SHP77 (cell line): ENCODE measurements at regions not wholly inside any gene's neighbourhood (a gene's known extent, or its start where the extent isn't known, plus 50 kb on each side); places are given as distances from the start of the nearest gene placed in this dataset.
"Not testable (repeated sequence)": the region's sequence is repeated elsewhere in the genome, so short reads cannot be mapped to it uniquely, and the experiment has no call there.

Source experiments
- DNase-seq, 2 experiments: peaks; one replicate each; lab custom pipeline; 2025; lab: John Stamatoyannopoulos, UW

DNA sequence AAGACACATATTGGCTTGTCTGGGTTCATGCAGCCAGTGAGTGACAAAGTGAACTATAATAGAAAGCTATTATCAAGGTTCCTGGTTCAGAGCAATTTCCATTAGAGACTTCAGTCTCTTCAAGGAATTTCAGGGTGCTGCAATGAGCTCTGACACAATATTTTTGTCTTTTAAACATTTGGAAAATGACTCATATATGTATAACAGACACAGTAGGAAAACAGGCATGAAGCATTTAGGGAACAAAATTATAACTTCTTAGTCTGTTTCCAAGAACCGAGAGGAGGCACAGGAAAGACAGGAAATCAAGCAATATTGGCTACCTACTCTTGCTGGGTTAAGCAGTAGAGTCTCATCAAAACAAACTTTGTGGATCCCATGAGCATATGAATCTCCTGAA, 170.4 kb downstream of the PTPRC start:
- no peak for DNase-seq

DNA sequence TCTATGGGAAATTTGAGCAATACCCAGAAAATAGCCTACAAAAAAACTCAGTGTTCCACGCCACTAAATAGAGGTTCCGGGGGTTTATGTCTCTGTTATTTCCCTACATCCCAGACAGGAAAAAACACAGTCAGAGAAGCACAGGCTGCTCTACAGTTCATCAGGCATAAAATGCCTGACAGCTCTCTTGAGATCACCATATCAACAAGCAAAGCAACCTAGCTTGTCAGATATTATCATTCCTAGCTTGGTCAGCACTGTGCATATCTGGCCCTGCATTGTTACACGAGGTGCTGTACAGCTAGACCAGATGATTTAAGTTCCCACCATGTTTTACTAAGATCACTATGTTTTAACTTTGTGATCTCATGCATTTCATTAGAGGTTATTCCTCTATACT, 172.6 kb downstream of the PTPRC start:
- no peak for DNase-seq

DNA sequence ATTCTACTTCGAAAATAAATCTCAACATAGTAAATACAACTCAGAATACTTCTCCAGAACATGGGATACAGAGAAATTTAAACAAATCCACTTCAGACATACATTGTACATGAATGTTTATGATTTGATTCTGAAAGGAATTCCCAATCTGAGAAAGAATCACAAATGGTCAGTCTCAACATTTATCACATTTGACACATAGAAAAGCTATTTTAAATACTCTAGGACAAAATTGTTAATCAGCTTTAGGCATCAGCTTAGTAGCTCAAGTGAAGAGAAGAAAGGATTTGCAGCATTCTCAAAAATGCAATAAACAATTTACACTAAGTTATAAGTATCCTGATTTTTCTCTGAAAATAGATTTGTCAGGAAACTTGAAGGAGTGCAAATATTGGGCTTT, 184.8 kb downstream of the PTPRC start:
- DNase-seq = no peak

DNA sequence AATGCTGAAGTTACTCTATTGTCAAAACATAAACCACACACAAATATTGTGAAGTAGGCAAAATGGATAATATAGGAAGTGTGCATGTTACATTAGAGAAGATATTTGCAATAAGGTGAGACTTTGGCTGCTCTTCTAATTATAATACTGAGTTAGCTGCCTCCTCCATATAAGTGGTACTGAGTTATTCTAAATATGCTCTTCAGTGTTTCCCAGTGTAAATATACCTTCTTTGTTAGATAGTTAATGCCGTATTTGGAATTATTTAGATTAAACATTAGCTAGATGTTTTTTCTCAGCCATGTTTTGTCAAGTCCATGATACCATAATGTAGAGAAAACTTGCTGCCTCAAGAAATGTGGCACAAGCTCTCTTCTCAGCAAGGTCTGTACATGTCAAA, 186.4 kb downstream of the PTPRC start:
- DNase-seq = no peak

DNA sequence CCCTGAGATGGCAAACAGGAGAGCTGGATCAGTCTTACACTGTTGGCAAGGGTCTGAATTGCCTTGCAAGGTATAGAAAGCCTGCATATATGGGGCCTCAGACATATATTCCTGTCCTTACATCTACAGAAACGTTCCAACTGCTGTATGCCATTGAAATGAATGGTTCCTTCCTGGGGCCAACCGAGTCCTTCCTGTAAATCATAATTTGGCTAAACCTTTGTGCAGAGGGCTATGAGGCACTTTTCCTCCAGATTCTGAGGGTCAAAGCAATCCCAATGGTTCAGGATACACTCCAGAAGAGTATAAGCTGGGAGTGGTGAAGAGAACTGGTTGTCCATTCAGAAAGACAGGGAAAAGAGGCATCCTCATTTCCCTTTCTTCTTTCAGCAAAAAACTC, 190.5 kb downstream of the PTPRC start:
- DNase-seq = no peak

DNA sequence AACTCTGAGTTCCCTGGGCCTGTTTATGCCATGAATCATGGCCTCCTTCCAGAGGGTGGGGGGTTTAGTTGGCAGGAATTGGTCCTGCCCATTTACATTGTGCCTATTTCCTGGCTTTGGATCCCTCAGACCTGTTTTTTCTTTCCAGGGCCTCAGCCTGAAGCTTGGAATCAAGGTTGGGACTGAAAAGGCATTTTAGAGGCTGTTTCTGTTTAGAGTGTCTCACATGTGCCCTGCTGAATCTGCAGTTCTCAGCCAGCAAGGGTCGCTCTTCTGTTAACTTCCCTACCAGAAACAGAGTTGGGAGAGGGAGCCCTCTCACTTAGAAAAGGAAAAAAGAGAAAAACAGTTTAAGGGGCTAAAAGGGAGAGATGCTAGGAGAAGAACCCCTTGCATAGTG, 191.1 kb downstream of the PTPRC start:
- no peak for DNase-seq

DNA sequence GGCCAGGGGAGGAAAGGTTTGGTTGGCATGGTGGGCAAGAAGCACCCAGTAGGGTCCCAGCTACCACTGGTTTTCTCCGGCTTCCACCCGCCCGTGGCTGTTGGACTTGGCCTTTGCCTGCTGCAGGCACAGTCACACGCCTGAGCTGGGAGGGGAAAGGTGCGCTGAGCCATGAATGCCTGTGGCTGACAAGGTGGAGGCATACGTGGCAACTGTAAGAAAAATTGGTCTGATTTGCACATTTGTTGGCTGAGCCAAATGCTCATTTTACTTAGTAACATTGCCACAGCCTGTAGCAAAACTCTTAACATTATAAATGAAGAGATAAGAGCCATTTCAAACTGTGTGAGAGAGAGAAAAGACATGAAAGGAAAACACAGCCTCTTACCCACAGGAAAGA, 191.6 kb downstream of the PTPRC start:
- no peak for DNase-seq

DNA sequence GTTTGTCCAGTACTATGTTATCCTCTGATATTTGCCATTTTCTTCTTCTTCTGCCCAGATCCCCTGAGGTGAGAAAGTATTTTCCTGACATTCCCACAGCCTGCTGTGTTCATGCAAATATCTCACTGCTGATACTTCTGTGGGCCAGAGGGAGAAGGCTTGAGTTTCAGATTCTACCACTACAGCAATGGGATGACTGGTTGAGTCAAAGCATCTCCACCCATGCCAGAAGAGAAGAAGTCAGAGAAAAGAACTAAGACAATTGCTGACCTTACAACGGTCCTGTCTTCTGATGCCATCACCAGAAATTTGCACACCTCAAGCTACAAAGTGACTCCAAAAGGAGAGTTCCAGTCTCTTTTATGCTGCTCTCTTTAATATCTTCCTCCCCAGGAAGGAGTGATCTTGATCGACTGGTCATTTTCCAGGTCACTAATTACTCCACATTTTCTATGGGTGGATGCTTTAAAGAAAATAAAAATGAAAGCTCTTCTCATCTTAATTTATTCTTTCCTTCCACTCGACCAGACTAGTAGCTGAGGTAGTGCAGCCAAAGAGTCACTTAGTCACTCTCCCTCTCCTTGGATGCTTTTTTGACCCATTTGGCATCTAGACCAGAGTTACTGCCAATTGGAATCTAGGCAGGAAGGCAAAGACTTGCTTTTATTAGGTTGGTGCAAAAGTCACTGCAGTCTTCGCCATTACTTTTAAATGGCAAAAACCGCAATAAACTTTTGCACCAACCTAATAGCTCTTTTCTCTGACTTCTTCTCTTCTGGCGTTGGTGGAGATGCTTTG, 195.1 kb downstream of the PTPRC start:
- DNase-seq = no peak

DNA sequence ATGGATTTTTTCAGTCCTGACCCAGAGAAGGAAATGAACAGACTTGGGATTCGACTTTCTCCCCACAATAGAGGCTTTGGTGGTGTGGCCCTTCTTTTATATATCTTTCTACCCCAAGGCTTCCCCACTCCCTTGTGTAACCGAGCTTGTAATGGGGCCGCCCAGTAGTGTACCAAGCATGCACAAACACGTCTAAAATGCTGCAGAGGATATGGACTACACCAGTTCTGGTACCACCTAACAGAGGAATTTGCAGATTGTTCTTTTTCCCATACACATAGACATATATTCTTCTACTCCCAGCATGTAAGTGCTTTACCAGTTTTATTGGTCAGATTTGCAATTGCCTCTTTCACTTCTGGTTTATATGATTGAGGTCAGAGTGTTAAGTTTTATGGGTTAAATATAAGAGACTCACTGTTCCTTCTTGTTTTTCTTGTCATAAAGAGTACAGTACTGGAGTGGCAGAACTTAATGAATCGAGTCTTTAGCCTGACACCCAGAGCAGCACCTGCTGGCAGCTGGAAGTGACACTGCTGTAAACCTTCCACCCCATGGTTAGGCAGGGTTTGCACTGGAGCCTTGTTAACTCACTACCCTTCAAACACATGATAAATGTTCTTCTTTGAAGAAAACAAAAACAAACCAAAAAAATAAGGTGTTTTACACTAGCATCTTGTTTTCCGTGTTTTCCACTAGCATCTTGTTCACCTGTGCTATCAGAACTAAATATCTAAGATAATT, 198.6 kb downstream of the PTPRC start:
- DNase-seq = no peak

DNA sequence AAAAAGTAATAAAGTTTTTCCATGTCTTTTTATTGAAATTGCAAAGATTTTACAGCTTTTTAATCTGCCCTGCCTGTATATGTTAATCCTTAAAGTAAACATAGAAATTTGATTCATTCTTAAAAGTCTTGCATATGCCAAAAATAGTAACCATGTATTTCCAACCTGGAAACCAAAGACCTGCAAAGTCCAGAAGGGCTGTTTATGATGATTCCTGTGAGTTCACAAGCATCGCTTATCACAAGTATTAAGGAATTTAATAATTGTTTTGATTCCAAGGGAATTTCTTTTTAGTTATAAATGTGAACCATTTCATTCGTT, 199.1 kb downstream of the PTPRC start:
- DNase-seq = no peak

DNA sequence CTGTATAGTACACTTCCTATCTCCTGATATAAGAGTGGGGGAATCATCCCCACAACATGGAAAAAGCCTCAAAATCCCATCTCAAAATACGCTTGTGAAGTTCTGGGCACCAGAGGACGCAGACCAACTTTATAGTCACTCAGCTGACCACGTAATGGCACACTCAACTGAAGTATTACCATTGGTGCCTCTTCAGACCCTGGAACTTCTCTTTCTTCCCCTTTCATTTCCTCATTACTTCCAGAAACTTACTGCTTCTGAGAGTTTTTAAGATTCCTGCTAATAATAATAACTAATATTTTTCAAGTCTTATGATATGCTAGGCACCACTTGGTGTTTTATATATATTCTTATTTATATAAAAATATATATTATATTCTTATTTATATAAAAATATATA, 202.6 kb downstream of the PTPRC start:
- no peak for DNase-seq

DNA sequence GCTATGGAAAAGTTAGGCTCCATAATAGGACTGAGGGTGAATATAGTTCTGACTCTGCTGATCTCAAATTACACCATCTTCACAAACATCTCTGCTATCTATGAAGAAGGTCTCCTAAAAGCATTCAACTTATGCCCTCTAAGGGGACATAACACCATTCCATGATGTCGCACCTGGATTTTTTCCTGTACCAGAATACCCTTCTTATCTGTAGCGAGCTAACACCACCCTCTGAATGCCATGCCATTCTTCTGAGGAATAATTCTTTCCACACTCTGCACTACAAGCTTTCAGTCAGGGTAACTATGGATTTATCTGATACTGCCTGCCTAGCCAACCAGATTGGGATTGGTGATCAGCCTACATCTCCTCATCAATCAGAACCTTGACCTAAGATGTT, 203.8 kb downstream of the PTPRC start:
- DNase-seq = no peak

DNA sequence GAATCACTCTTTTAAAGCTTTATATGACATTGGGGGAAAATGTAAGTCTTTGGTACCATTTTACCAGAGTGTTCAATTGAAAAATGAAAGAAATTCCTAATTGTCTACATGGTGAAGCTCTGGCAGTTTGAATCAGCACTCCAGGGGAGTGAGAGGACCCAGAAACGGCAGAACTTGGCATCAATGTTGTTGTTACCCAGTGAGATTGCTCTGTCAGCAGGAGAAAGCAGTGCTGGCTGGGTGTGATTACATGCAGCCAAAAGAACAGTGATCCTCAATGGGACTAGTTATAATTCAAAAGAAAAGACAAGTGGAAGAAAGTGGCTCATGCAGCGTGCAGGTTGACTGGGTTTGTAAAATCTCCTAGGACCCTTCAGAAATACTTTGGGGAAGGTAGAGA, 206.4 kb downstream of the PTPRC start:
- no peak for DNase-seq

DNA sequence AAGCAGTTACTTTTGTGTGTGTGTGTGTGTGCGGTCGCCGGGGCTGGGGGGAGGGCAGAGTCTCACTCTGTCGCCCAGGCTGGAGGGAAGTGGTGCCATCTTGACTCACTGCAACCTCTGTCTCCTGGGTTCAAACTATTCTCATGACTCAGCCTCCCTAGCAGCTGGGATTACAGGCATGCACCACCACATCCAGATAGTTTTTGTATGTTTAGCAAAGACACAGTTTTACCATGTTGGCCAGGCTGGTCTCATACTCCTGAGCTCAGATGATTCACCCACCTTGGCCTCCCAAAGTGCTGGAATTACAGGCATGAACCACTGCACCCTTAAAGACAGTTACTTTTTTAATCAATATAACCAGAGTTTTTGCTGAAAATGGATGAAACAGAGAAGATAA, 207.0 kb downstream of the PTPRC start:
- no peak for DNase-seq

DNA sequence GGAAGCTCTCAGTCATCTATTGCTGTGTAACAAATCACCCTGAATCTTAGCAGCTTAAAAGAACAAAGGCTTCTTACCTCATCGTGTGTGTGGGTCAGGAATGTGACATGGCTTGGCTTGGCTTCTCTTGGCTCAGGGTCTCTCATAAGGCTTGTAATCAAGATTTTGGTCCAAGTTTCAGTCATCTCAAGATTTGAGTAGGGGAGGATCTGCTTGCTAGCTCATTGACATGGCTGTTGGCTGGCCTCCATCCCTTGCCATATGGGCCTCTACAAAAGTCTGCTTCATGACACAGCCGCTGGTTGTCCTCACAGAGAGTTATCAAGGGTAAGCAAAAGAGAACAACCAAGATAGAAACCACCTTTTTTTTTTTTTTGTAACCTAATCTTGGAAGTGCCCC, 207.7 kb downstream of the PTPRC start:
- no peak for DNase-seq

DNA sequence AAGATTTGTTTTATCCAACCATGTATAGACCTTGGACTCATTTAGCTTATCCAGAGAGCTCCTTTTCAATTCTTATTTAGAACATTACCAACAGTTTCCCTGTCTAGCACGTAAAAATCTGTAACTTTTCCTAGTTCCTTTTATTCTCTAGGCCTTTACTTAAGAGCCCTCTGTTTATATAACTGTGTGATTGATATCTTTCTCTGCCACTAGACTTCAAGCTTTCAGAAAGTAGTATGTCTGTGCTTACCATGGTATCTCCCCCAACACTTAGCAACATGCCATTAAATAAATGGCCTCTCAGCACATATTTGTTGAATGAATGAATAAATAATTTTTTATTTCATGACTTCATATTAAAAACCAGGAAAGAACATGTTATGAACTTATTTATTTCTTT, 209.4 kb downstream of the PTPRC start:
- DNase-seq = no peak

DNA sequence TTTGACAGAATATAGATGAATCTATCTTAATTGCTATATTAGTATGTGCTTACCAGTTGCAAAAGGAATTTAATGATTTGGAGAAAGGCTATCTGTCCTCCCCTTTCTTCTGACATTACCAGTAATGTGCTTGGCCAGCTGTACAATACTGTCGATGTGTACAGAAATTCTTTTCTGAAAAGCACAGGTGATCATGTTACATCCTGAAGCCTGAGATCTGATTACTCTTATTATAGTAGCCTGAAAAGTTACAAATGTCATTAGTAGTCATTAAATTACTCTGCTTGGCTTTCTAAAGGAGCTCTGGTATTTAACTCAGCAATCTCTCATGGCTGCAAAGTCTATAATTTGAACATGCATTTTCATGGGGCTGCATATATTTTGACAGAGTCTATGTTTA, 209.8 kb downstream of the PTPRC start:
- no peak for DNase-seq

DNA sequence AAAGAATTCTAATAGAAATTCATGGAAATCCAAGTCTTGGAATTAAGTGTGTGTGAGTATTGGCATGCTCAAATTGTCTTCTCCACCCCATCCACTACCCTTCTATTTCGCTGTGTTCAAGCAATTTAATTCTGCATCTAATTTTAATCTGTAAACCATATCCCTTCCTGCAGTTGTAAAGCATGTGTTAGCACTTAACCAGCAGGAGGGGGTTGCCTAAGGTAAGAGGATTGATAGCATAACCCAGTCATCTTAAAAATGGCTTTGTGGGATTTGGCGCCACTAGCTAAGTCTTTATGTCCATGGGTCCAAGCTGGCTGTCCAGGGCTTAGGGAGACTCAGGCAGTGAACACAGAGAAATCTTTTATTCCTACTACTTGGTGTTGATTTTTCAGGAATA, 210.3 kb downstream of the PTPRC start:
- DNase-seq = no peak

DNA sequence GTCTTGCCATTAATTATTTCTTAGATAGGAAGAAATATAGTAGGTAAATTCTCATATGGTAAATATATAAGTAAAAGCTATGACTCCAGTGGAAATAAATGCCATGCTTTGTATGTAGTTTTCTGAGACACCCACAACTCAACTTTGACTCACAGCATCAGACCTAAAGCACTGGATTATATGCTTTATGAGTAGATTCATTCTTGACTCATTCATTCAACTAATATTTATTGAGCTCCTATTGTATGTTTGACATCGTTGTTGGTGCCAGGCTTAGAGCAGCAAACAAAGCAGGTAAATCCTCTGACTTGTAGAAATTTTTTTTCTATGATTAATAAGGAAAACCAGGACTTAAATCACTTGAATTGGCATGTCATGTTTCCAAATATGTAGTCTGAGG, 211.4 kb downstream of the PTPRC start:
- no peak for DNase-seq

DNA sequence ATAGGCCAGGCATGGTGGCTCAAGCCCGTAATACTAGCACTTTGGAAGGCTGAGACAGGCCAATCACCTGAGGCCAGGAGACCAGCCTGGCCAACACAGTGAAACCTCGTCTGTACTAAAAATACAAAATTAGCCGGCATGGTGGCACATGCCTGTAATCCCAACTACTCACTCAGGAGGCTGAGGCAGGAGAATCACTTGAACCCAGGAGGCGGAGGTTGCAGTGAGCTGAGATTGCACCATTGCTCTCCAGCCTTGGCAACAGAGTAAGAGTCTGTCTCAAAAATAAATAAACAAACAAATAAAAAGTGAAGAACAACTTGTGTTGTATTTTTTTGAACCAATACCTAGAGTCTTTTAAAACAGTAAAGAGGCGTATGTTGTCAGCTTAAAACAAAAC, 212.1 kb downstream of the PTPRC start:
- not testable (repeated sequence) for DNase-seq

DNA sequence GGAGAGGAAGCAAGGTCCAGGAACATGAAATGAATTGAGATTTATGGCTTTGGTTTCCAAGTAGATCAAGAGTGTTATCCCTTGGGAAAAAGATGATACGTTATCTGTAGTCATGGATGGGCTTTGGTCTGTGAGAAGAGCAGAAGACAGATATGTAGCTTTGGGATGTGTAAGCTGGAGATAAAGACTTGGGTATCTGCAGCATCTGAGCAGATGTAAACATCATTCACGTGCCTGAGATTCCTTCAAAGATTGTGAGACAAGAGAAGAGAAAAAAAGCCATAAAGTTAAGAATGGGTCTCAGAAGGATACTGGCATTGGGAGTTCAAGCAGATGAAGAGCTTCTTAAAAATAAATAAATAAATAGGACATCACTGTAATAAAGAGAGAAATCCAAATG, 217.8 kb downstream of the PTPRC start:
- no peak for DNase-seq

DNA sequence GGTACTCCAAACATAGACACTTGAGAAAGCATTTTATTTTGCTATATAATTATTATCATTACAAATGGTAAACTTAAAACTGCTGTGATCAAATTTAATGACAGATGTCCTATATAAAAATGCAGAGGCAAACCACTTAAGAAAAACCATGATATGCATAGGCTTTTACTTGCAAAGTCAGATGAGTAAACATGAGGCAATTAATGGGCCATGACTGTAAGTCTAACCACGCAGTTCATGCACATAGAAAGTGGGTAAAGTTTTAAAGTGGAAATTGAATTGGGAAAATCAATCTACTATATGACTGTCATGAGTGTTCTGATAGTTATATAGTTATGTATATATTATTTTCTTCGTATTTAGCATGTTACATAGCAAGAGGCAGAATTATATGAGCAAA, 219.2 kb downstream of the PTPRC start:
- DNase-seq = no peak

DNA sequence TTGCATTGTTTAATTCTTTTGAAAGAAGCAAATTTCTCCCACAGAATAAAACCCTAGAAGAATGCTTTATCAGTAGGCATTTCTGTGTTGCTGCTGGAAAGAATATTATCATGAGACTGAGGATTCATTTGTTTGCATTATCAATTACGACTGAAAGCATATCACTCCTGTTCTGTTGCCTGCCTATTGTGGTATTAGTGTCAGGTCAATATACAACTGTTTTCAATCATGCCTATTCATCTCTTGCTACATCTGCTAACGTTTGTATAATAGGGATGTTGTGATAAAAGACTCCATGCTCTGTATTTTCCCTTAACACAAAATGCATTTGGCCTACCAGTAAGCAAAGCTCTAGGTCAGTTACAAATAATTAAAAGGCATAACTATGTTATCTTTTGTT, 221.5 kb downstream of the PTPRC start:
- DNase-seq = no peak

DNA sequence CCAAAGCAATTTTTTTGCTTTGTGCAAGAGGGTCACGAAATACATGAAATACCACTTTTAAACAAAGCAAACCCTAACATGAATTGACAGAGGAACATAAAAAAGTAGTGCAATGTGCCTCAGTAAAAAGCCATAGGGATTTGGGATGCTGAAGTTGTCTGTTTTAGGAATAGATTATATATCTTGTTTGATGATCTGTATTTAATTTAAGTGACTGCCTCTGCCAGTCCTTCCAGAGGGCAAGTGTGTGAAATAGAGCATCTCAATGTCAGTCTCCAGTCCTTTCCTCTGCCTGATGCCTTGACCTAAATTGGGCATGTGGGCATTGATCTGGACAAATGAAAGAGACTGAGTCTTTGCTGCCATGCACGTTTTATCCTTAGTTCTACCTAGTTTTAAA, 222.8 kb downstream of the PTPRC start:
- DNase-seq = no peak
